Glomerular visceral epithelial cell (primary cell): ENCODE measurements at regions not wholly inside any gene's neighbourhood (a gene's known extent, or its start where the extent isn't known, plus 50 kb on each side); places are given as distances from the start of the nearest gene placed in this dataset.

Experiments
- DNase-seq: peaks from one replicate; pipeline ENCODE4 v3.0.0-alpha.2; 2016; ENCODE audit errors: extremely low spot score

DNA sequence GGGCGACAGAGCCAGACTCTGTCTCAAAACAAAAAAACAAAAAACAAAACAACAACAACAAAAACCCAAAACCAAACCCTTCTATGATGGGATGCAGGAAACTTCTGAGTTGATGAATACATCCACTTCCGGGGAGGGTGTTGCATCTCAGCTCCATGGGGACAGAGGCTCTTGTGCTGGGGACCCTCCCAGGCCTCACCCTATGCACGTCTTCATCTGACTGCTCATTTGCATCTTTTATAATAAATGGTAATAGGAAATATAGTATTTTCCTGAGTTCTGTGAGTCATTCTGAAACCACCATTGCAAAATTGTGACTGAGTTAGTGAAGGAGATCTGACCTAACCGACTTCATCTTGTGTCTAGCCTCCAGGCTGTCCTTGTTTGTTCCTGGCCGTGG, 109.5 kb upstream of the SLC28A3 start:
- DNase-seq = no peak

DNA sequence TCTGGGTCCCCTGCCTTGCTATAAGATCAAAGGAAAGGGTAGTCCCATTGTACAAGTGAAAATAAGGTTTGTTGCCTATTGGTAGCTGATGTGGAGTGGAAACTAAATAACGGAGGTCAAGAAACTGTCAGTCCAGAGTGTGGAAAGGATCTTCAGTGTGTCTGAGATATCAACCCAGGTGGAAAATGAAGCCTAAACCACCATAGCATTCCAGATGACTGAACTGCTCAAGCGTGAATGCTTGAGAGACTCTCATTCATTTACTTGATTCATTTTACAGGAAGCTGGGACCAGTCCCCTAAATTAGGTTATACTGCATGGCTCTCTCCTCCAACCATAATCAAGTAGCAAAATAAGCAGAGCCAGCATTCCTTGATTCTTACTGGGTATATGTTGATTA, 116.0 kb upstream of the SLC28A3 start:
- no peak for DNase-seq

DNA sequence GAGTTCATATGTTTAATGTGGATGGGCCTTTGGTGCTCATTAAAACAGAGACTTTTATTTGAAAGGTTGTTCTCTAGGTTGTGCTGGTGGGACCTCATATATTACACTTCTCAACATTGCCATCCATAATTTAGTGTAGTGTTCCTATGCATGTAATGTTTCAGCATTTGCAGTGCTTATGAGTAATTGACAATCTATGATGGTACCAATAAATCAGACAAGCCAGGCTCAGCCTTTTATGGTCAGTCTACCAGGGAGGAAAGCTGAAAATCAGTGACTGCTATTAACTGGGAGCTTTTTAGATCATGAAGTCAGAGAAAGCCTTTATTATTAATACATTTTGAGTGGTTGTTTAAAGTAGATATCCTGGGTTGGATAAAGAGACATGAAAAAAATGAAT, 120.1 kb upstream of the SLC28A3 start:
- DNase-seq = no peak

DNA sequence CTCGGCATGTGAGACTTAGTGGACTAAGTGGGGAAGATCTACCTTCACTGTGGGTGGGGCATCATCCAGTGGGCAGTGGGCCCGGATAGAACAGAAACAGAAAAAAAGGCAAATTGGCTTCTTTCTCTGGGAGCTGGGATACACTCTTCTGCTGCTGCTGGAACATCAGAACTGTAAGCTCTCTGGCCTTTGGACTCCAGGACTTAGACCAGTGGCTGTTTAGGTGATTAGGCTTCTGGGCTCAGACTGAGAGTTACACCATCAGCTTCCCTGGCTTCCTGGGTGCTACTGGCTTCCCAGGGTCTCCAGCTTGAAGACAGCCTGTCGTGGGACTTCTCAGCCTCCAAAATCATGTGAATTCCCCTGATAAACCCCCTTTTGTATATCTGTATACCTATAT, 122.7 kb upstream of the SLC28A3 start:
- no peak for DNase-seq

DNA sequence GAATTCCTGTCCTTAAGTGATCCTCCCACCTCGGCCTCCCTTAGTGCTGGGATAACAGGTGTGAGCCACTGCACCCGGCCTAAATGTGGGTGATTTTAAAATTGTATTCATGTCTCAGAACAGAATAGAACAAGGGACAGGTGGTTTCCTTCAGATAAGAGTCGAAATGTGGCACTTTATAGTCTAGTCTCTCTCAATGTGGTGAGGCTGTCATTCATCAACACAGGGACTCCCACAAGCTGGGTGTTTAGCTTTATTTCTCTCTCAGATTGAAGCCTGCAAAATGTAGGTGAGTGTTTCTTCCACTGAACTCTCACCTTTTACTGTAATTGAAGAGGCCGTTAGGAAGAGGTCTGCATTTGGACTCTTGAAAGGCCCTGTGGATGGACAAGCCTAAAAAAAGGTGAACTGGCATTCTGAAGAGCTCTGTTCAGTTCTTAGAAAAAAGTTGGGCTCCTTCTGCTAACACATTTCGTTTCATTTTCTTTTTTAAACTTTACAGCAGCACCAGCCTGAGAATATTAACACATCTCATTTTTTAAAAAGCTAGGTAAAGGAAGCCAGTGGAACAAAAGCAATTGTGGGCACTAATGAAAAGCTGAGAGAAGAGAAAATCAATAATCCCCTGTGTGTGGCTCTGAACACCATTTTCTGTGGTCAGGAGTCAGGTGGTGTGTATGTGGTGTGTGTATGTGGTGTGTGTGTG, 126.2 kb upstream of the SLC28A3 start:
- no peak for DNase-seq

DNA sequence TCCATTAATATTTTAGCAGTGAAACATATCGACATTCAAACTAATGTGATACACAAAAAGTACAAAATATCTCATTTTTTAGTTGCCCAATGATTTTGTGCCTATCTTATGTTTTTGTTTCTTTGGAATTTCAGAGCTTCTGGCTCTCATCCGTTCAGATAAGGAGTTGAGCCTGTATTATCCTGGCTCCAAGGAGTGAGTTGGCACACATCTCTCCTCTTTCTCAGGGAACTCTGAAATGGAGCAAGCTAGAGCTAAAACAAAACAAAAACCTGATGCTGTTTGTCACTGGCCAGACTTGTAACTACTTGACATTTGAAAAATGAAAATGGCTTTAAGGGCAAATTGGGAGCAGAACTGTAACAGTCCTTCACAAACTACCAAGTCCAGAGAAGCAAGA, 131.3 kb upstream of the SLC28A3 start:
- no peak for DNase-seq

DNA sequence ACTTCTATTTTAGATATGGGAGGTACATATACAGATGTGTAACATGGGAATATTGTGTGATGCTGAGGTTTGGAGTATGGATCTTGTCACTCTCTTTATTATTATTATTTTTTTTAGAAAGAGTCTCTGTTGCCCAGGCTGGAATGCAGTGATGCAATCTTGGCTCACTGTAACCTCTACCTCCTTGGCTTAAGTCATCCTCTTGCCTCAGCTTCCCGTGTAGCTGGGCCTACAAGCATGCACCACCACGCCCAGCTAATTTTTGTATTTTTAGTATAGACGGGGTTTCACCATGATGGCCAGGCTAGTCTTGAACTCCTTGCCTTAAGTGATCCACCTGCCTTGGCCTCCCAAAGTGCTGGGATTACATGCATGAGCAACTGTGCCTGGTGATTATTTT, 138.4 kb upstream of the SLC28A3 start:
- DNase-seq = no peak

DNA sequence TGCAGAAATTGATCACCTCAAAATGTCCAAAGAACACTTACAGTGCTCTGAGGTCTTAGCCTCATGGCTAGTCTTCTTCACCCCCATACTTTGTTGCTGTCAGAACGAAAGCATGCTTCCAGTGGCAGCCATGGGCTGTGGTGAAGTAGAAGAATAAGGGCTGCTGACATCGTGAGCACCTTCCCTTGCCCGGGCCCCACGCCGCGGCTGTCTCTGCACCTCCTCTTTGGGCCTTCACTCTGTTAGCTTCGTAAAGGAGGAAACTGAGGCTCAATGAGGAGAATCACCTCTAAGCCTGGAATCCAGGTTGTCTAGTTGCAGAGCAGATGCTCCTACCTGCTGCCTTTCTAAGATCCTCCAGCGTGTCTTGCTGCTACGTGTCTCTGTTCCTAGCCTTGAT, 139.5 kb upstream of the SLC28A3 start:
- DNase-seq = no peak

DNA sequence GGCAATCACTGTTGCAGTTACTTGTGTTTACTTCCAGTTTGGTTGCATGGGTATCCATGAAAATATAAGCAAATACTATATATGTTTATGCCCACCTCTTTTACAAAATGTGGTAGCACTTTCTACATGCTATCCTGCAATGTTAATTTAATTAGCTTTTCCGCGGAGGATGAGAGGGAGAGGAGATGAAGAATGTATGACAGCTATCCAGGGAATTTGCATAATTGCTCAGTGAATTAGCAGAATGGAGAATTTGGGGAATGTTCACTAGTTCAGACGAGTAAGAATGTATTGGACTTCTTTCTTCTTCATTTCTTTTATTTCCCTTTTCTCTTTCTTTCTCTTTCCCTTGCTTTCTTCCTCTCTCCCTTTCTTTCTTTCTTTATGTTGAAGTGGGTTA, 140.7 kb upstream of the SLC28A3 start:
- no peak for DNase-seq

DNA sequence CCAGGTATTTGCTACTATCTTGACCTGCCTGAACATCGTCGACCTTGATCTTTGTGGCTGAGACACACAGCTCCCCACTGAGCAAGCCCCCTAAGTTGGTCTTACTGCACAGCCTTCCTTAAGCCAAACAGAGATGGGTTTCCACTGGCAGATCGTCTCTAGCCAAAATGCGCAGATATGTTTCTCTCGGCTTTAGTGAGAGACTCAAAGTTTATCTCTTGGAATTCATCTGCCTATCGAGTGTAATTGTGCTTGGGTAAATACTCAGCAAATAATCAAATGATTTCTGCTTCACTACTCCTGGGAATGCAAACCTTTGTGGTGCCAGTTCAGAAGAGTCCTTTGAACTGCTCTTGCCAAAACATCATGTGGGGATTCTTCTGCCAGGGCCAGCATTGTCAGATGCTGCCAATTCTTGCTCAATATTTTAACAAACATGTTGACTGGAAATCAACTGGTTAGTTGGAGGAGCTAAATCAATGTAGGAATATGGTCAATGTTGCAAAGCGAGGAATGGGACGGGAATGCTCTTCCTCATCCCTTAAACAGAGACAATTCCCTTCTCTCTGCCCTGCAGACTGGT, 141.2 kb upstream of the SLC28A3 start:
- DNase-seq = no peak

DNA sequence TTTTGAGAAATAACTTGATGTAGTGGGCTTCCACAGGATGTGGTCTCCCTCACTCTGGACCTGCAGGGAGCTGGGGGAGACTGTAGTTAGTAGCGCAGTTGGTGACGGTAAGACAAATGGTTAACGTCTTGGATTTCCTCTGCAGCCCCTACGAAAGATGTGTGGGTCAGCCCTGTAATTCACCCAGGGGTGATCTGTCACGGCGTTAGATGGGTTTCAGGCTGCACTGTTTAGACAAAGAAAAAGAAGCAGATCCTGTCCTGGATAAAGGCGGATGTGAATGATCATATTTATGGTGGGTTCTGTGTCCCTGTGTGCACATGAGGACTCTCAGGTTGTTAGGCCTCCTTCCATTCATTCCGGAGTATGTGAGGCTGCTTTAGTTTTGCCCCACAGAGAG, 142.0 kb upstream of the SLC28A3 start:
- DNase-seq = no peak

DNA sequence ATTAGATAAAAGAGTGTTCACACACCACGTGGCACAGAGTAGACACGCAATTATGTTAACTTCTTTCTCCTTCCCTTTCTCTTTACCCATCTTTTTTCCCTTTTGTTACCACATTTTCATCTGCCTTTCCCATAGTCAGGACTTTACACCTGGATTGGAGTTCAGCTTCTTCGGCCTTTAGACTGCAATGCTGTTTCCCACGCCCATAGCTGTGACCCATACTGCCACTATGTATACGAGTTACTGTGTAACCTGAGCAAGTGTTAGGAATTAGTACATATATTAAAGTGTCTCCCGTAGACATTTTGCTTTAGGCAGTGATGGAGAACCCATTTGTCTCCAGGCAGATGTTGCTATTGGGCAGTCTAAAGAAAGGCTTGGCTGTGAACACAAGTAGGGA, 143.6 kb upstream of the SLC28A3 start:
- DNase-seq = no peak

DNA sequence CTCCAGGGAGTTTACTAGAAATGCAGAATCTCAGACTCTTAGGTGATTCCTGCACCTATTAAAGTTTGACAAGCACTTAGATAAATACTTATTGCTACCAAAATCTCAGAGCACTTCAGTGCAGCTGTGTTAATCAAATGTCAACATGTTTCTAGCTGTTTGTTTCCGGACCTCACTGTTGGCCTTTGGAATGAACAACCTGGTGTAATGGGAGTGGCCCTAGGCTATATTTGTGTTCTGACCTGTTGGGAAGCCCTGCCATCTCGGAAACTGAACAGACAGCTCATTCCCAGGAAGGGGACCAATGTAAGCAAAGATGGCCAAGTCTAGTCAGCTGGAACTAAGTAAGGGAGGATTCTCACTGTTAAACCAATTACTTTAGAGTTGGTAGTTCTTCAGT, 145.0 kb upstream of the SLC28A3 start:
- no peak for DNase-seq

DNA sequence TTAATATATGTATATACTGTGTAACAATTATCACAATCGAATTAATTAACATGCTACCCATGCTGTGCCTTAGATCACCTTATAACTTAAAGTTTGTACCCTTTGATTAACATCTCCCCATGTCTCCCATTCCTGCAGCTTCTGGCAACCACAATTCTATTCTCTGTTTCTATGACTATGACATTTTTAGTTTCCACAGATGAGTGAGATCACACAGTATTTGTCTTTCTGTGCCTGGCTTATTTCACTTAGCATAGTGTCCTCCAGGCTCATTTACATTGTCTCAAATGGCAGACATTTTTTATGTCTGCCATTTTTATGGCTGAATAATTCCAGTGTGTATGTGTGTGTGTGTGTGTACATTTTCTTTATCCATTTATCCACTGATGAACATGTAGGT, 146.1 kb upstream of the SLC28A3 start:
- DNase-seq = no peak

DNA sequence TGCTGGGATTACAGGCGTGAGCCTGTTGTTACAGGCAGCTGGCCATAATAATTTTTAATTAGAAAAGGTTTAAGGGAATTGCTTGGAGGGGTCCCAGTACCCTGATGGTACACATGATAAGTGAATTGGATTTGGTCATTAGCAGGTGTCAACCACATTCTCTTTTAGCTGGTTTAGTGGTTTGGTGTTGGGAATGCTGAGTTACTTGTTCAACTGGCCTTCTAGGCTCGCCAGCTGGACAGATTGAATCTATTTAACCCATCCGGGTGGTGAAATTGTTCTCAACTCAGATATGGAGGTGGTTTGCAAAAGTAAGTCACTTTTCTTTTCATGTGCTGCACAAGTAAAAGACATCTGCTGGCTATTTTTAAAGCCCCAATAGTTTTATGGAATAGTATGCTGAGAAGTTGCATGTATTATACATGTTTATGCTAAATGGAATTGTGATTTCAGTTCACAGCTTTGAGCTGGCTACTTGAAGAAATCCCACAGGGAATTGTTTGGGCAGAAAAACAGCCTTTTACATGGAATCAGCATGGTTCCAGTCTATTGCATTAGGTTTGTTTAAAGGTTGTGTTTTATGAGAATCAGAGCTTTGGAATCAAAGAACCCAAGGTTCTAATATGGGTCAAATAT, 149.8 kb upstream of the SLC28A3 start:
- DNase-seq = no peak

DNA sequence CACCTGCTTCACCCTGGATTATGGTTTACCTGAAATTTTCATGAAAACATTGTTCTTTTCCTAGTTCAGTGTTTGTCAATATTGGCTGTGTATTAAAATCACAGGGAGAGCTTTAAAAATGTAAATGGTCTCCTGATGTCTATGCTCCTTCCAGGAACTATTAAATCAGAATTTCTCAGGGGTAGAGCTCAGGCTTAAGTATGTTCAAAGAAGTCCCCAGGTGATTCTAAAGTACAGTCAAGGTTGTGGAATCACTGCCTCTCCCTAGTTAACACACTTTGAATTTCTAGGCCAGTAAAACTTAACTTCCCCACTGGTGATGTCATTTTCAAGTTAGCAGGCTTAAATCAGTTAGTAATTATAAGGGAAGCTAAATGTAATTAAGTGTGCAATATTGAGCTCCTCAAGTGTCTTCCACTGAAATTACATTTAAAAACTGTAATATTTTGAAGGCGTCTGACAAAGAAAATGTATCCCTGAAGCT, 150.3 kb upstream of the SLC28A3 start:
- DNase-seq = no peak

DNA sequence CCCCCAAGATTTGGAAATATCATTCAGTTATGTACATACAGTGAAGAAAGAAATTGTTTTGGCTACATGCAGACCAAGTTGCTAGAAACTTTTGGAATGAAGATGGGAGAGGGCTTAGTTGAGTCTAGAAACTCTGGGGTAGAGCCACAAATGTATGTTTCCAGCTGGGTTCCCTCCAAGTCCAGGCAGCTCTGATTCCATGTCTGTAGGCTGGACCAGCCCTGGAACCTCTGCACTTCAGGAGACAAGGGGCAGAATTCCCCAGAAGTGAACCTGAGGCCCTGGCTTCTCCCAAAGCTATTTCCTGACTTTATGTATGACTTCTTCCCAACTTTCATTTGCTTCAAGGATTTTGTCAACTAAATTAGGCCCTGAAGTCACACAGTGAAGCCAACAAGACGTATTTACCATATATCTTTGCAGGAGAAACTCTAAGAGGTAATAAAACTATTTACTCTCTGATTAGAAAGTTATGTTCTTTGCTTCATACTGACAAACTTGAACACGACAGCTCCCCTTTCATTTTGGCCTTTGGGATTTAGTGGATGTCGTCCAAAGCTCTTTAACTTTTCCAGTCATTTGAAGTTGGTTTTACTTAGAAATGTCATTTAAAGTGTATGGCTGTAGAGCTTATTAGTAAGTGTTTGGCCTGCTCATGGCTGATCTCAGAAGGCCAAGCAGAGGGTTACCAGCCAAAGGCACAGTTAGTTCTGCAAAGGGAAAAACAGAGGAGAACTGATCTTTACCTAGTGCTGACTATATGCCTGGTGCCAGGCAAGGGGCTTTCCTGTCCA, 152.0 kb upstream of the SLC28A3 start:
- DNase-seq = no peak

DNA sequence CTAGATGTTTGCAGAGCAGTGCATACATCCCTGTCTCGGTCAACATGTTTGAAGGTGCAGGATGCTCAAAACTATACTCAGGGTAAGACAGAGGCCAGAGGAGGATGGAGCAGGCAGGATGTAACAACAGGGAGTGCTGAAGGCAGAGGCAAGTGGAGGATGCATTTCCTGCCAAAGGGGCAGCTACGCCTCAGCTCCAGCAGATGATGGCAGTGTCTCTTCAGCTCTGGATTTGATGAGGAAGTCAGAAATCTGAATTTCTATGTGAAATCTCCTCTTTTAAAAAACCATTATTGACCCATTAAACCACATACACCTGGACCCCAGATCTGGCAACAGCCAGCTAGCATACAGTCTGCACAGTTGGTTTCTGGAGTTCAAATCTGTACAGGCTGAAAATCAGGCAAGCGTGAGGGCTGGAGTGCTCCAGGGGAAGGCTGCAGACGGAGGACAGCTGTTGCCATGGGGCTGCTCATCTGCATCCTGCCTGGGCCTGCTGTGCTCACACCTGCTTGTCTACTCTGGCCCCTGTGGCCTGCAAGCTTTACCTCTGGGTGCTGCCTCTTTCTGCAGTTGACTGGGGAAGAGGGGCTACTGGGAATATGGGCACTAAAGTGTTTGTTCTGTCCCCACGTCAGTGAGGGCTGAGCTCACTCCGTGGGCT, 152.9 kb upstream of the SLC28A3 start:
- no peak for DNase-seq

DNA sequence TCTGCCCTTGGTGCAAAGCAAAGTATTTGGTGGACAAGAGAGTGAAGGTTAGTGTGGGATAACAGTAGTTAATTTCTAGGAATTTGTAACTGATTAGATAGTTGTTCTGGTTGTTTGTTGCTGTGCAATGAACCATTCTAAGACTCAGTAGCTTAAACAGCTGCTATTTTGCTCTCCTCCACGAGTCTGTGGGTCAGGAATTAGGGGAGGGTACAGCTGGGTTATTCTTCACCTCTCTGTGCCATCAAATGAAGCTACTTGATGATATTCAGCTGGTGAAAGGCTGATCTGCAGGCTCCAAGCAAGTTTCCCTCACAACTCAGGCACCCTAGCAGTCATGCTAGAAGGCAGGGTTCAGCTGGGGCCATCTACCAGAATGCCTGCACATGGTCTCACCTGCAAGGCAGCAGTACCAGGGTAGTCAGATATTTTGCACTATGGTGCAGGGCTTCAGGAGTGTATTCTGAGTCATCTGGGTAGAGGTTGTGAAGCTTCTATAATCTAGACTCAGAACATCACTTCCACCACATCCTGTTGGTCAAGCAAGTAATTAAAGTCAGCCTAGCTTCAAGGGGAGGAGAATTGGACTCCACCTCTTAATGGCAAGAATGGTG, 159.5 kb upstream of the SLC28A3 start:
- no peak for DNase-seq

DNA sequence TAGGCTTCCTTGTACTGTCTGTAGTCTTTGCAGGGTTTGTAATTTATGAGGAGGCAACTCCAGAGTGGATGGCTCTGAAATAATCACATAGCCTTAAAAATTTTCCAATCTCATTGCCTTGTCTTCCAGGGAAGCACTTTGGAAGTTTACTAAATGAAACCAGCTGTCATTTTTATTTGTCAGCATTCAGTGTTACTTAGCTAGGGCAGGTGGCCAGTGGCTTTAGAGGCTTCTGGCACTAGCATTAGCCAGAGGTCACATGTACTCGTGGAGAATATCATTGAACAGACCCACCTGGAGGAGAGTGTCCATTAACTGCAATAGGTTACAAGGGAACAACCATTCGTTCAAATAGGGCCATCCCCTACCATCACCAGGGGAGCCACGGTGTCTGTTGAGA, 160.3 kb upstream of the SLC28A3 start:
- DNase-seq = no peak

DNA sequence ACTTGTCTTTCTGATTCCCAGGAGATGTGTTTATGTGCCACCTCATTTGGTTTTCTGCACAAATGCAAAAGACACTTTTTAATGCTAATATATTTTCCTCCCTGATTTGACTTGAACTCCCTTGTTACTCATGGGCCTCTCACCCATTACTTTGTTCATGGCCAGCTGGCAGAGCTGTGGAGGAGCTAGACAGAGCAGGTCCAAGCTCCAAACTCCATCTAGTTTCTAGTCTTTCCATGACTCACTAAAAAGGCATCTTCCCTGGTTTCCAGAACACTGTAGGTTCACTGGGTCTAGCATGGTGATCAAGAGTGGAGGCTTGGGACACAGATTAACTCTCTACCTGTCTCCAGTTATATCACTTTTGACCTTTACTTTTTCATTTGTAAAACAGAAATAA, 161.0 kb upstream of the SLC28A3 start:
- DNase-seq = no peak

DNA sequence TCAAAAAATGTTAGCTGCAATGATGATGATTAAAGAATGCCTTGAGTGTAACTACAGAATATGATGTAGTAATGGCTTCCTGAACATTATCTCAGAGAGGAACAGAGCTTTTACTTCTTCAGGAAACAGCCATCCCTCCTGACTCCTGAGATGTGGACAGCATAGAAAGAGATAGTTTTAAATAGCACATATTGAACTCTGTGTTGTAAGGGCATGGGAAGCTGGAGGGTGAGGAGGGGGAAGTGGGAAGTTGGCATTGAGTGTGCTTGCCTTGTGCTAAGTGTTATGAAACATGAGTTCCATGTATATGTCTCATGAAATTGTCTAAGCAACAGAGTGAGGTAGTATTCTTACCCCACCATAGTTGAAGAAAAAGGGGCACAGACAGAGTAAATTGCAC, 161.5 kb upstream of the SLC28A3 start:
- no peak for DNase-seq
